Activated naive CD8-positive, alpha-beta T cell treated with anti-CD3 and anti-CD28 coated beads, Interleukin-2, amount 10 ng/mL, durations not matched to agents 7 days and 5 days (primary cell): ENCODE measurements at regions not wholly inside any gene's neighbourhood (a gene's known extent, or its start where the extent isn't known, plus 50 kb on each side); places are given as distances from the start of the nearest gene placed in this dataset.
A peak's percentile ranks its signal among the peaks of the same experiment; 100 is the strongest.

ENCODE experiments used
- ATAC-seq: fragments of 150-1000 bp; cut with Tn5 transposase; one replicate; pipeline ENCODE4 v1.10.0; 2021; ENCODE audit warnings: low read depth, moderate library complexity
- POLR2A ChIA-PET: fragments of 350-600 bp; sonication (Branson Sonifier 250); formaldehyde crosslinking; loops from one replicate; lab custom pipeline; 2021; ENCODE audit warnings: antibody characterized with exemption; lab: Charles Lee
- DNase-seq: peaks from one replicate; pipeline ENCODE4 v3.0.0; 2021
- H3K27ac Mint-ChIP-seq: one replicate; pipeline ENCODE4 v1.8.0; 2022; ENCODE audit warnings: mild to moderate bottlenecking, mixed read lengths
- H3K27me3 Mint-ChIP-seq: one replicate; pipeline ENCODE4 v1.8.0; 2022; ENCODE audit warnings: mild to moderate bottlenecking, moderate library complexity, mixed read lengths
- H3K36me3 Mint-ChIP-seq: one replicate; pipeline ENCODE4 v1.8.0; 2021; ENCODE audit warnings: mild to moderate bottlenecking, mixed read lengths
- H3K4me1 Mint-ChIP-seq: one replicate; pipeline ENCODE4 v1.8.0; 2021; ENCODE audit warnings: mixed read lengths
- H3K4me3 Mint-ChIP-seq: one replicate; pipeline ENCODE4 v1.8.0; 2022; ENCODE audit warnings: mild to moderate bottlenecking, moderate library complexity, mixed read lengths
- H3K9me3 Mint-ChIP-seq: one replicate; pipeline ENCODE4 v1.8.0; 2021; ENCODE audit warnings: mixed read lengths

- H3K9me3 Mint-ChIP-seq: peaks cover 10% of the 10 kb centered on the region
- H3K4me1 Mint-ChIP-seq: no peaks in the 10 kb centered on the region
- no peak for DNase-seq
- peaks cover 1% of the 10 kb centered on the region for H3K36me3 Mint-ChIP-seq
- ATAC-seq: no peak
- no peak overlapping the region for H3K27ac Mint-ChIP-seq
- H3K27me3 Mint-ChIP-seq: peaks cover 15% of the 10 kb centered on the region
- POLR2A ChIA-PET: no interaction called here
- H3K4me3 Mint-ChIP-seq: no peak overlapping the region
These were observed 401.6 kb upstream of the TNP1 start for GRCh38 chr2:217261452-217261851.

- Mint-ChIP-seq H3K27me3 (peaks cover 12% of the 10 kb centered on the region), H3K4me3 (no peak overlapping the region), H3K4me1 (no peaks in the 10 kb centered on the region), H3K9me3 (peaks cover 9% of the 10 kb centered on the region), H3K36me3 (peaks cover 1% of the 10 kb centered on the region), H3K27ac (no peak overlapping the region)
- DNase-seq: no peak
- POLR2A ChIA-PET: no interaction called here
- no peak for ATAC-seq
These were observed 400.7 kb upstream of the TNP1 start for GRCh38 chr2:217260441-217261115.

- H3K4me1 Mint-ChIP-seq: peaks cover 1% of the 10 kb centered on the region
- peaks cover 7% of the 10 kb centered on the region for H3K9me3 Mint-ChIP-seq
- H3K27me3 Mint-ChIP-seq: peaks cover 14% of the 10 kb centered on the region
- no peak for DNase-seq
- POLR2A ChIA-PET: no interaction called here
- no peak overlapping the region for H3K4me3 Mint-ChIP-seq
- ATAC-seq: no peak
- H3K27ac Mint-ChIP-seq: no peak overlapping the region
- H3K36me3 Mint-ChIP-seq: peaks cover 1% of the 10 kb centered on the region
These were observed 398.3 kb upstream of the TNP1 start for GRCh38 chr2:217258170-217258569.

GRCh38 chr2:217256251-217256650 lies 396.4 kb upstream of the TNP1 start:
- no peak overlapping the region for H3K27ac Mint-ChIP-seq

GRCh38 chr2:217254111-217254510 lies 394.2 kb upstream of the TNP1 start:
- ATAC-seq: no peak
- H3K27ac Mint-ChIP-seq: no peak overlapping the region
- peaks cover 11% of the 10 kb centered on the region for H3K27me3 Mint-ChIP-seq
- H3K36me3 Mint-ChIP-seq: peaks cover 1% of the 10 kb centered on the region
- H3K4me3 Mint-ChIP-seq: no peak overlapping the region
- DNase-seq: no peak
- POLR2A ChIA-PET: no interaction called here
- peaks cover 1% of the 10 kb centered on the region for H3K9me3 Mint-ChIP-seq
- peaks cover 1% of the 10 kb centered on the region for H3K4me1 Mint-ChIP-seq

More at GRCh38 chr2:217256251-217256650, 396.4 kb upstream of the TNP1 start:
- POLR2A ChIA-PET: no interaction called here
- peaks cover 18% of the 10 kb centered on the region for H3K27me3 Mint-ChIP-seq
- H3K4me3 Mint-ChIP-seq: no peak overlapping the region
- ATAC-seq (no peak), DNase-seq (no peak)
- peaks cover 1% of the 10 kb centered on the region for H3K4me1 Mint-ChIP-seq
- H3K36me3 Mint-ChIP-seq: peaks cover 1% of the 10 kb centered on the region
- peaks cover 4% of the 10 kb centered on the region for H3K9me3 Mint-ChIP-seq

- no peak for DNase-seq
- peaks cover under 1% of the 10 kb centered on the region for H3K9me3 Mint-ChIP-seq
- POLR2A ChIA-PET: no interaction called here
- peaks cover 1% of the 10 kb centered on the region for H3K4me1 Mint-ChIP-seq
- H3K27ac Mint-ChIP-seq: no peak overlapping the region
- H3K36me3 Mint-ChIP-seq: no peaks in the 10 kb centered on the region
- no peak overlapping the region for H3K4me3 Mint-ChIP-seq
- no peak for ATAC-seq
- peaks cover 11% of the 10 kb centered on the region for H3K27me3 Mint-ChIP-seq
These were observed 392.3 kb upstream of the TNP1 start for GRCh38 chr2:217252181-217252580.

- no peak overlapping the region for H3K4me3 Mint-ChIP-seq
- ATAC-seq: no peak
- no peak for DNase-seq
- H3K9me3 Mint-ChIP-seq: no peaks in the 10 kb centered on the region
- H3K27ac Mint-ChIP-seq: no peak overlapping the region
- peaks cover 11% of the 10 kb centered on the region for H3K27me3 Mint-ChIP-seq
- H3K4me1 Mint-ChIP-seq: peaks cover 8% of the 10 kb centered on the region
- H3K36me3 Mint-ChIP-seq: peaks cover 1% of the 10 kb centered on the region
- POLR2A ChIA-PET: no interaction called here
These were observed 390.2 kb upstream of the TNP1 start for GRCh38 chr2:217250013-217250524.

GRCh38 chr2:217249121-217250012 lies 389.5 kb upstream of the TNP1 start:
- Mint-ChIP-seq H3K4me1 (peaks cover 8% of the 10 kb centered on the region), H3K36me3 (peaks cover 1% of the 10 kb centered on the region), H3K4me3 (no peak overlapping the region), H3K9me3 (no peaks in the 10 kb centered on the region), H3K27ac (no peak overlapping the region), H3K27me3 (peaks cover 11% of the 10 kb centered on the region)
- POLR2A ChIA-PET: no interaction called here
- DNase-seq: no peak
- ATAC-seq: no peak

GRCh38 chr2:217248312-217248935 lies 388.6 kb upstream of the TNP1 start:
- POLR2A ChIA-PET: no interaction called here
- DNase-seq (no peak), ATAC-seq (no peak)
- Mint-ChIP-seq H3K4me1 (peaks cover 9% of the 10 kb centered on the region), H3K27ac (no peak overlapping the region), H3K4me3 (no peak overlapping the region), H3K9me3 (no peaks in the 10 kb centered on the region), H3K27me3 (peaks cover 8% of the 10 kb centered on the region), H3K36me3 (peaks cover 3% of the 10 kb centered on the region)

GRCh38 chr2:217247476-217247875 lies 387.6 kb upstream of the TNP1 start:
- Mint-ChIP-seq H3K36me3 (peaks cover 3% of the 10 kb centered on the region), H3K4me1 (peaks cover 9% of the 10 kb centered on the region), H3K9me3 (no peaks in the 10 kb centered on the region), H3K27me3 (peaks cover 5% of the 10 kb centered on the region), H3K4me3 (no peak overlapping the region), H3K27ac (no peak overlapping the region)
- ATAC-seq: no peak
- no peak for DNase-seq
- POLR2A ChIA-PET: no interaction called here

GRCh38 chr2:217246108-217246507 lies 386.2 kb upstream of the TNP1 start:
- POLR2A ChIA-PET: no interaction called here
- Mint-ChIP-seq H3K36me3 (peaks cover 3% of the 10 kb centered on the region), H3K4me3 (peak overlapping the region; percentile 18), H3K27ac (peak overlapping the region; percentile 15), H3K27me3 (peaks cover 2% of the 10 kb centered on the region), H3K4me1 (peaks cover 9% of the 10 kb centered on the region), H3K9me3 (no peaks in the 10 kb centered on the region)
- ATAC-seq: no peak
- DNase-seq: no peak

- POLR2A ChIA-PET: no interaction called here
- H3K27me3 Mint-ChIP-seq: peaks cover 5% of the 10 kb centered on the region
- no peak overlapping the region for H3K4me3 Mint-ChIP-seq
- H3K4me1 Mint-ChIP-seq: peaks cover 9% of the 10 kb centered on the region
- no peak overlapping the region for H3K27ac Mint-ChIP-seq
- H3K9me3 Mint-ChIP-seq: no peaks in the 10 kb centered on the region
- peaks cover 3% of the 10 kb centered on the region for H3K36me3 Mint-ChIP-seq
- ATAC-seq (no peak), DNase-seq (no peak)
These were observed 385.0 kb upstream of the TNP1 start for GRCh38 chr2:217244815-217245214.

- POLR2A ChIA-PET: no interaction called here
- DNase-seq (no peak), ATAC-seq (no peak)
- no peak overlapping the region for H3K4me3 Mint-ChIP-seq
- H3K27me3 Mint-ChIP-seq: peaks cover 7% of the 10 kb centered on the region
- H3K4me1 Mint-ChIP-seq: peaks cover 9% of the 10 kb centered on the region
- no peak overlapping the region for H3K27ac Mint-ChIP-seq
- H3K9me3 Mint-ChIP-seq: peaks cover 1% of the 10 kb centered on the region
- peaks cover 3% of the 10 kb centered on the region for H3K36me3 Mint-ChIP-seq
These were observed 383.1 kb upstream of the TNP1 start for GRCh38 chr2:217242947-217243346.
